HCT116 (cell line): ENCODE measurements at regions not wholly inside any gene's neighbourhood (a gene's known extent, or its start where the extent isn't known, plus 50 kb on each side); places are given as distances from the start of the nearest gene placed in this dataset.

Source experiments
- ATAC-seq: fragments of 200-7000 bp; cut with Tn5 transposase; 2 replicates; pipeline ENCODE4 v1.9.1; 2020; ENCODE audit warnings: mild to moderate bottlenecking, moderate library complexity
- BruUV-seq: library from RNA; stranded (reverse); fragments of 400-500 nt; replicated peaks from 2 replicates; lab custom pipeline; 2021; lab: Mats Ljungman, UMichigan
- CTCF ChIA-PET: fragments of 300-600 bp; sonication (Branson Sonifier 250); formaldehyde crosslinking; loops from one replicate; lab custom pipeline; 2021; ENCODE audit warnings: antibody characterized with exemption; lab: Charles Lee
- POLR2A ChIA-PET: fragments of 300-600, 350-600 bp; sonication (Branson Sonifier 250); formaldehyde crosslinking; loops from one replicate; lab custom pipeline; 2021; ENCODE audit warnings: antibody characterized with exemption; lab: Charles Lee
- RAD21 ChIA-PET, 2 experiments: fragments of 300-600 bp; sonication (Branson Sonifier 250); formaldehyde crosslinking; loops; one replicate each; lab custom pipeline; 2023; ENCODE audit warnings: low total read pairs in 2 of 2; ENCODE audit not compliant: uncharacterized antibody in 2 of 2, unreplicated experiment in 2 of 2, low non-redundant PET in 1 of 2; lab: Charles Lee
- DNase-seq: peaks from one replicate; pipeline ENCODE4 v3.0.0-alpha.2; 2010; ENCODE audit warnings: low read depth, low spot score
- H2AFZ ChIP-seq: fragments of 200-600 bp; shearing (Covaris generic), sonication (generic); 2 replicates; pipeline ENCODE4 v1.6.1; 2017; ENCODE audit warnings: low read depth, mixed run types, mixed read lengths, antibody characterized with exemption, low read length; ENCODE audit not compliant: poor library complexity, severe bottlenecking
- H3K27ac ChIP-seq: 2 replicates; pipeline ENCODE4 v1.5.1; 2012; ENCODE audit warnings: low read depth, low read length
- H3K27me3 ChIP-seq: fragments of 200-600 bp; sonication (generic); 2 replicates; pipeline ENCODE4 v1.6.1; 2016; ENCODE audit warnings: mixed run types, low read length, mixed read lengths; ENCODE audit not compliant: insufficient read depth
- H3K36me3 ChIP-seq, 2 experiments: fragments of 200-500 bp in 1 of 2; fragments of 200-600 bp in 1 of 2; sonication (Bioruptor generic) in 1 of 2; sonication (generic) in 1 of 2; 2 replicates each; pipeline versions ENCODE4 v1.5.1 to v1.6.1; 2014 to 2016; ENCODE audit warnings: low read length in 2 of 2, inconsistent platforms in 1 of 2, mixed read lengths in 1 of 2, mixed run types in 1 of 2; ENCODE audit not compliant: insufficient read depth in 2 of 2, control insufficient read depth in 1 of 2
- H3K4me1 ChIP-seq, 2 experiments: fragments of 200-600 bp in 1 of 2; sonication (generic) in 1 of 2; 2 replicates each; pipeline versions ENCODE4 v1.5.1 to v1.6.1; 2012 to 2017; ENCODE audit warnings: low read length in 2 of 2, inconsistent platforms in 1 of 2, mild to moderate bottlenecking in 1 of 2, mixed read lengths in 1 of 2, mixed run types in 1 of 2, moderate library complexity in 1 of 2; ENCODE audit not compliant: insufficient read depth in 2 of 2, control insufficient read depth in 1 of 2
- H3K4me2 ChIP-seq: fragments of 200-600 bp; sonication (generic); 2 replicates; pipeline ENCODE4 v1.6.1; 2017; ENCODE audit warnings: mixed run types, low read length, mixed read lengths
- H3K4me3 ChIP-seq, 2 experiments: fragments of 200-600 bp in 1 of 2; sonication (generic) in 1 of 2; replicated peaks in 1 of 2; 2 replicates each; pipeline ENCODE4 v1.5.1; 2011 to 2016; ENCODE audit warnings: low read length in 2 of 2, control low read depth in 1 of 2, low read depth in 1 of 2, mild to moderate bottlenecking in 1 of 2, mixed read lengths in 1 of 2, mixed run types in 1 of 2
- H3K79me2 ChIP-seq: fragments of 200-600 bp; sonication (generic); 2 replicates; pipeline ENCODE4 v1.6.1; 2017; ENCODE audit warnings: mild to moderate bottlenecking, mixed run types, low read length, moderate library complexity, mixed read lengths; ENCODE audit not compliant: insufficient read depth
- H3K9ac ChIP-seq: fragments of 200-600 bp; sonication (generic); 2 replicates; pipeline ENCODE4 v1.6.1; 2016; ENCODE audit warnings: low read length, mixed read lengths
- H3K9me2 ChIP-seq: fragments of 200-600 bp; sonication (generic), shearing (Covaris generic); 2 replicates; pipeline ENCODE4 v1.6.1; 2017; ENCODE audit warnings: mixed run types, mild to moderate bottlenecking, moderate library complexity; ENCODE audit not compliant: insufficient read depth
- H3K9me3 ChIP-seq, 2 experiments: fragments of 200-500 bp in 1 of 2; fragments of 200-600 bp in 1 of 2; sonication (Bioruptor generic) in 1 of 2; sonication (generic) in 1 of 2; 2 replicates each; pipeline ENCODE4 v1.6.1; 2014 to 2017; ENCODE audit warnings: low read length in 2 of 2, mixed read lengths in 2 of 2, inconsistent platforms in 1 of 2, low read depth in 1 of 2, mild to moderate bottlenecking in 1 of 2, mixed run types in 1 of 2, moderate library complexity in 1 of 2; ENCODE audit not compliant: control insufficient read depth in 1 of 2, insufficient read depth in 1 of 2
- H4K20me1 ChIP-seq: fragments of 200-600 bp; sonication (generic), shearing (Covaris generic); 2 replicates; pipeline ENCODE4 v1.6.1; 2017; ENCODE audit warnings: mixed run types, mild to moderate bottlenecking, moderate library complexity; ENCODE audit not compliant: insufficient read depth
- ATF3 ChIP-seq: IDR thresholded peaks from 2 replicates; pipeline ENCODE4 v1.6.1; 2012
- CBX3 ChIP-seq: IDR thresholded peaks from 2 replicates; pipeline ENCODE4 v1.6.1; 2012; ENCODE audit warnings: low read depth
- CEBPB ChIP-seq: IDR thresholded peaks from 2 replicates; pipeline ENCODE4 v1.6.1; 2012; ENCODE audit warnings: low read depth
- CTCF ChIP-seq, 3 experiments: fragments of 200-600 bp in 1 of 3; sonication (generic) in 1 of 3; IDR thresholded peaks in 2 of 3; conservative IDR thresholded peaks in 1 of 3; 2 replicates each; pipeline ENCODE4 v1.5.1; 2012 to 2017; ENCODE audit warnings: low read depth in 2 of 3, low read length in 2 of 3, antibody characterized with exemption in 1 of 3, borderline replicate concordance in 1 of 3, control low read depth in 1 of 3, mild to moderate bottlenecking in 1 of 3, mixed read lengths in 1 of 3, mixed run types in 1 of 3, moderate library complexity in 1 of 3; ENCODE audit not compliant: insufficient read depth in 1 of 3
- EGR1 ChIP-seq: IDR thresholded peaks from 2 replicates; pipeline ENCODE4 v1.6.1; 2012; ENCODE audit warnings: low read depth
- ELF1 ChIP-seq: IDR thresholded peaks from 2 replicates; pipeline ENCODE4 v1.6.1; 2012; ENCODE audit warnings: low read depth, borderline replicate concordance
- EZH2 ChIP-seq: fragments of 200-600 bp; sonication (generic); IDR thresholded peaks from 2 replicates; pipeline ENCODE4 v1.6.1; 2017; ENCODE audit warnings: antibody characterized with exemption, mixed run types
- EZH2phosphoT487 ChIP-seq: fragments of 200-600 bp; IDR thresholded peaks from 2 replicates; pipeline ENCODE4 v1.6.1; 2018; ENCODE audit warnings: antibody characterized with exemption, borderline replicate concordance
- FOSL1 ChIP-seq: IDR thresholded peaks from 2 replicates; pipeline ENCODE4 v1.6.1; 2012; ENCODE audit warnings: low read depth
- JUND ChIP-seq: IDR thresholded peaks from 2 replicates; pipeline ENCODE4 v1.6.1; 2012
- POLR2A ChIP-seq: IDR thresholded peaks from 2 replicates; pipeline ENCODE4 v1.7.0; 2011; ENCODE audit warnings: borderline replicate concordance; ENCODE audit not compliant: insufficient read depth, insufficient read length; ENCODE audit errors: extremely low read depth
- POLR2AphosphoS5 ChIP-seq: IDR thresholded peaks from 2 replicates; pipeline ENCODE4 v1.6.1; 2011; ENCODE audit warnings: mild to moderate bottlenecking, low read depth, low read length, moderate library complexity
- REST ChIP-seq: IDR thresholded peaks from 2 replicates; pipeline ENCODE4 v1.6.1; 2012; ENCODE audit warnings: low read depth
- SIN3A ChIP-seq: IDR thresholded peaks from 2 replicates; pipeline ENCODE4 v1.6.1; 2012; ENCODE audit warnings: low read depth
- SP1 ChIP-seq: IDR thresholded peaks from 2 replicates; pipeline ENCODE4 v1.6.1; 2012; ENCODE audit warnings: low read depth
- SRF ChIP-seq: IDR thresholded peaks from 2 replicates; pipeline ENCODE4 v1.6.1; 2012; ENCODE audit warnings: low read depth
- TCF7L2 ChIP-seq: IDR thresholded peaks from 2 replicates; pipeline ENCODE4 v1.7.0; 2011; ENCODE audit warnings: borderline replicate concordance, inconsistent platforms; ENCODE audit not compliant: insufficient read depth, insufficient read length; ENCODE audit errors: extremely low read depth
- YY1 ChIP-seq: IDR thresholded peaks from 2 replicates; pipeline ENCODE4 v1.6.1; 2011; ENCODE audit warnings: low read length, low read depth, moderate library complexity, mild to moderate bottlenecking; ENCODE audit not compliant: insufficient replicate concordance; ENCODE audit errors: extremely low read depth
- ZNF274 ChIP-seq: fragments of 200-500 bp; sonication (Bioruptor generic); IDR thresholded peaks from 2 replicates; pipeline ENCODE4 v1.6.1; 2014; ENCODE audit warnings: mild to moderate bottlenecking, low read depth, low read length, inconsistent platforms
- intact Hi-C: fragments of 100-400 bp; cut with micrococcal nuclease; formaldehyde crosslinking; loops from 2 replicates; pipeline ENCODE4 v1.10.0; 2022
- TF ChIP-seq, protein P1 (sequence below): IDR thresholded peaks from 2 replicates; pipeline ENCODE4 v1.6.1; 2011; ENCODE audit warnings: mild to moderate bottlenecking, low read length, moderate library complexity; ENCODE audit not compliant: insufficient replicate concordance; ENCODE audit errors: extremely low read depth

DNA sequence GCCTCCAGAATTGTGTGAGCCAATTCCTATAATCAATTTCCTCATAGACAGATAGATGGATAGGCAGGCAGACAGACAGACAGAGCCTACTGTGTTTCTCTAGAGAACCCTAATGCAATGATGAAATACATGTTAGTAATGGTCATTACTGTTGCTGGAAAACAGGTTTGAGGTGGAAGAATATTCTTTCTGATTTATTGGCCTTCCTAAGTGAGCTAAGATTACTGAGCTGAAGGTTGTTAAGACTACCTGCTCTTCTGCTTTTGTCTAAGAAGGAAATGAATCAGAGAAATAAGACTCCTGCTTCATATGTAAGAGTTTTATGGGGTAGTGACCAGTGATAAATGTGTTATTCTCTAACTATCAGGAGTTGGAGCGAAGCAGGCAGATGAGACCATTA is 219.9 kb downstream of the ELAVL2 start:
- POLR2A ChIA-PET = no interaction called here
- no TSS peak for BruUV-seq
- intact Hi-C loops = no loop called here

More for the DNA sequence above, 219.9 kb downstream of the ELAVL2 start:
- no peaks in the 10 kb centered on the region for H3K36me3 ChIP-seq
- no peaks in the 10 kb centered on the region for H3K4me1 ChIP-seq
- H3K9ac ChIP-seq = no peak overlapping the region
- DNase-seq (no peak), ATAC-seq (no peak)
- no peak overlapping the region for H3K4me3 ChIP-seq
- H4K20me1 ChIP-seq = no peaks in the 10 kb centered on the region
- no peak overlapping the region for H3K27ac ChIP-seq
- H2AFZ ChIP-seq = no peak overlapping the region
- H3K27me3 ChIP-seq = no peaks in the 10 kb centered on the region
- no peaks in the 10 kb centered on the region for H3K9me2 ChIP-seq
- RAD21 ChIA-PET = no interaction called here
- CTCF ChIA-PET = no interaction called here
- H3K79me2 ChIP-seq = no peaks in the 10 kb centered on the region
- peaks cover 3 to 16% of the 10 kb centered on the region in 2 experiments; a peak in 2 of 4 replicates for H3K9me3 ChIP-seq
- H3K4me2 ChIP-seq = no peak overlapping the region
- TF ChIP-seq TCF7L2 (no peak), YY1 (no peak), REST (no peak), CBX3 (no peak), POLR2AphosphoS5 (no peak), EGR1 (no peak), ATF3 (no peak), ELF1 (no peak), SP1 (no peak), CTCF (IDR thresholded peaks at IDR 0.05 in 2 of 3, conservative IDR thresholded peaks at IDR 0.05 in 1 of 3; ENCODE audit: borderline replicate concordance in 1 of 3, insufficient read depth in 1 of 3, low read depth in 2 of 3, low read length in 2 of 3) (no peak), SRF (no peak), ZNF274 (no peak), POLR2A (no peak), FOSL1 (no peak), EZH2 (no peak), JUND (no peak), EZH2phosphoT487 (no peak), CEBPB (no peak), SIN3A (no peak)
- TF ChIP-seq, protein P1, sequence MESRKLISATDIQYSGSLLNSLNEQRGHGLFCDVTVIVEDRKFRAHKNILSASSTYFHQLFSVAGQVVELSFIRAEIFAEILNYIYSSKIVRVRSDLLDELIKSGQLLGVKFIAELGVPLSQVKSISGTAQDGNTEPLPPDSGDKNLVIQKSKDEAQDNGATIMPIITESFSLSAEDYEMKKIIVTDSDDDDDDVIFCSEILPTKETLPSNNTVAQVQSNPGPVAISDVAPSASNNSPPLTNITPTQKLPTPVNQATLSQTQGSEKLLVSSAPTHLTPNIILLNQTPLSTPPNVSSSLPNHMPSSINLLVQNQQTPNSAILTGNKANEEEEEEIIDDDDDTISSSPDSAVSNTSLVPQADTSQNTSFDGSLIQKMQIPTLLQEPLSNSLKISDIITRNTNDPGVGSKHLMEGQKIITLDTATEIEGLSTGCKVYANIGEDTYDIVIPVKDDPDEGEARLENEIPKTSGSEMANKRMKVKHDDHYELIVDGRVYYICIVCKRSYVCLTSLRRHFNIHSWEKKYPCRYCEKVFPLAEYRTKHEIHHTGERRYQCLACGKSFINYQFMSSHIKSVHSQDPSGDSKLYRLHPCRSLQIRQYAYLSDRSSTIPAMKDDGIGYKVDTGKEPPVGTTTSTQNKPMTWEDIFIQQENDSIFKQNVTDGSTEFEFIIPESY = no peak
